H1 (cell line): ENCODE measurements at regions not wholly inside any gene's neighbourhood (a gene's known extent, or its start where the extent isn't known, plus 50 kb on each side); places are given as distances from the start of the nearest gene placed in this dataset.

ENCODE experiments used
- CTCF ChIP-seq, 3 experiments: IDR thresholded peaks; 1 replicate in 2 of 3; 2 replicates in 1 of 3; pipeline versions ENCODE4 v1.5.1 to v1.6.1; 2011; ENCODE audit warnings: low read length in 3 of 3, mild to moderate bottlenecking in 3 of 3, inconsistent platforms in 2 of 3, low read depth in 1 of 3, moderate library complexity in 1 of 3; ENCODE audit not compliant: insufficient read depth in 1 of 3; ENCODE audit errors: control extremely low read depth in 1 of 3
- POLR2A ChIP-seq, 2 experiments: IDR thresholded peaks; 1 replicate in 1 of 2; 2 replicates in 1 of 2; pipeline ENCODE4 v1.6.1; 2011; ENCODE audit warnings: low read depth in 2 of 2, low read length in 2 of 2, mild to moderate bottlenecking in 2 of 2; ENCODE audit errors: control extremely low read depth in 1 of 2
- TBP ChIP-seq: IDR thresholded peaks from 2 replicates; pipeline ENCODE4 v1.6.1; 2011; ENCODE audit warnings: low read depth, low read length, improper control_type of control experiment

- TF ChIP-seq POLR2A (IDR thresholded peaks at IDR 0.05; ENCODE audit: control extremely low read depth in 1 of 2, low read depth in 2 of 2, low read length in 2 of 2) (no peak), CTCF (IDR thresholded peaks at IDR 0.05; ENCODE audit: control extremely low read depth in 1 of 3, insufficient read depth in 1 of 3, low read depth in 1 of 3, low read length in 3 of 3) (no peak), TBP (no peak)
Observed at GRCh38 chr11:70579316-70579955, 181.1 kb downstream of the CTTN start.
